Neural progenitor cell (in vitro differentiated cells): ENCODE measurements at regions not wholly inside any gene's neighbourhood (a gene's known extent, or its start where the extent isn't known, plus 50 kb on each side); places are given as distances from the start of the nearest gene placed in this dataset.

Source experiments
- EZH2 ChIP-seq: fragments of 200-600 bp; sonication (generic); IDR thresholded peaks from 2 replicates; pipeline ENCODE4 v1.6.1; 2017; ENCODE audit warnings: antibody characterized with exemption, mild to moderate bottlenecking, moderate library complexity
- EZH2phosphoT487 ChIP-seq: fragments of 200-600 bp; sonication (generic); IDR thresholded peaks from 2 replicates; pipeline ENCODE4 v1.6.1; 2017; ENCODE audit warnings: antibody characterized with exemption
- TF ChIP-seq, protein P1 (sequence below): fragments of 200-600 bp; sonication (generic); IDR thresholded peaks from 2 replicates; pipeline ENCODE4 v1.5.1; 2017; ENCODE audit warnings: antibody characterized with exemption, mild to moderate bottlenecking

DNA sequence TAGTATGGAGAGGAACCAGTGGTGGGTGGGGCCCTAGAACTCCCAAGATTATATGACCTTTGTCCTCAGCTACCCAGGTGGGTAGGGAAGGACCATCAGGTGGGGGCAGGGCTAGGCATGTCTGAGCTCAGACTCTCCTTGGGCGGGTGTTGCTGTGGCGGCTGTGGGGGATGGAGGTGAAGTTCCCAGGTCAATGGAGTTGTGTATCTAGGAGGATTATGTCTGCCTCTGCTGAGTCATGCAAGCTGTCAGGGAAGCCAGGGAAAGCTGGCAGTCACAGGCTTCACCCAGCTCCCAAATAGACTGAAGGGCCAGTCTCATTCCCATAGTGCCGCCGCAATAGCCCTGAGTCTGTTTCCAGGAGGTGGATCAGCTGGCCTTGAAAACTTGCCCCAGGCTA, 139.7 kb upstream of the CFAP20DC start:
- TF ChIP-seq, protein P1, sequence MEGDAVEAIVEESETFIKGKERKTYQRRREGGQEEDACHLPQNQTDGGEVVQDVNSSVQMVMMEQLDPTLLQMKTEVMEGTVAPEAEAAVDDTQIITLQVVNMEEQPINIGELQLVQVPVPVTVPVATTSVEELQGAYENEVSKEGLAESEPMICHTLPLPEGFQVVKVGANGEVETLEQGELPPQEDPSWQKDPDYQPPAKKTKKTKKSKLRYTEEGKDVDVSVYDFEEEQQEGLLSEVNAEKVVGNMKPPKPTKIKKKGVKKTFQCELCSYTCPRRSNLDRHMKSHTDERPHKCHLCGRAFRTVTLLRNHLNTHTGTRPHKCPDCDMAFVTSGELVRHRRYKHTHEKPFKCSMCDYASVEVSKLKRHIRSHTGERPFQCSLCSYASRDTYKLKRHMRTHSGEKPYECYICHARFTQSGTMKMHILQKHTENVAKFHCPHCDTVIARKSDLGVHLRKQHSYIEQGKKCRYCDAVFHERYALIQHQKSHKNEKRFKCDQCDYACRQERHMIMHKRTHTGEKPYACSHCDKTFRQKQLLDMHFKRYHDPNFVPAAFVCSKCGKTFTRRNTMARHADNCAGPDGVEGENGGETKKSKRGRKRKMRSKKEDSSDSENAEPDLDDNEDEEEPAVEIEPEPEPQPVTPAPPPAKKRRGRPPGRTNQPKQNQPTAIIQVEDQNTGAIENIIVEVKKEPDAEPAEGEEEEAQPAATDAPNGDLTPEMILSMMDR: no peak
- TF ChIP-seq EZH2phosphoT487 (no peak), EZH2 (no peak)
